ENCODE measurements at regions not wholly inside any gene's neighbourhood (a gene's known extent, or its start where the extent isn't known, plus 50 kb on each side); places are given as distances from the start of the nearest gene placed in this dataset.

DNA sequence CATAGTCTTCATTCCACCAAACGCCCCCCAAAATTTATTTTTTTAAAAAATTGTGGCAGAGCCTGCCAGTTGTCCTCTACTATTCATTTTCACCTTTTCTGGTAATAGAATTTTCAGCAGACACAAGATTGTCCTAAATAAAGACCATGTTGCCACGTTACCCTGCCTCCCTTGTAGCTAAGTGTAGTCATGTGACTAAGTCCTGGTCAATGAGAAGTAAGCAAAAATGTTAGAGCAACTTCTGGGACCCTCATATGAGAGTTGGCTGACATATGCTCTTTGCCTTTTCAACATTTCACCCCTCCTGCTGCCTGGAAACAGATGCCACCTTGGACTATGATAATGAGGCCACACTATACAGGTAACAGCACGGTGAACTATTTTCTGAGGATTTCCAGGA is 203.1 kb downstream of the PIK3R1 start:
- peak overlapping the region; percentile 89 for H3K27ac ChIP-seq
- no peak for TF ChIP-seq ZFX (IDR thresholded peaks at IDR 0.05)
- TF ChIP-seq, protein P1, sequence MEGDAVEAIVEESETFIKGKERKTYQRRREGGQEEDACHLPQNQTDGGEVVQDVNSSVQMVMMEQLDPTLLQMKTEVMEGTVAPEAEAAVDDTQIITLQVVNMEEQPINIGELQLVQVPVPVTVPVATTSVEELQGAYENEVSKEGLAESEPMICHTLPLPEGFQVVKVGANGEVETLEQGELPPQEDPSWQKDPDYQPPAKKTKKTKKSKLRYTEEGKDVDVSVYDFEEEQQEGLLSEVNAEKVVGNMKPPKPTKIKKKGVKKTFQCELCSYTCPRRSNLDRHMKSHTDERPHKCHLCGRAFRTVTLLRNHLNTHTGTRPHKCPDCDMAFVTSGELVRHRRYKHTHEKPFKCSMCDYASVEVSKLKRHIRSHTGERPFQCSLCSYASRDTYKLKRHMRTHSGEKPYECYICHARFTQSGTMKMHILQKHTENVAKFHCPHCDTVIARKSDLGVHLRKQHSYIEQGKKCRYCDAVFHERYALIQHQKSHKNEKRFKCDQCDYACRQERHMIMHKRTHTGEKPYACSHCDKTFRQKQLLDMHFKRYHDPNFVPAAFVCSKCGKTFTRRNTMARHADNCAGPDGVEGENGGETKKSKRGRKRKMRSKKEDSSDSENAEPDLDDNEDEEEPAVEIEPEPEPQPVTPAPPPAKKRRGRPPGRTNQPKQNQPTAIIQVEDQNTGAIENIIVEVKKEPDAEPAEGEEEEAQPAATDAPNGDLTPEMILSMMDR (conservative IDR thresholded peaks at IDR 0.05), result no peak

DNA sequence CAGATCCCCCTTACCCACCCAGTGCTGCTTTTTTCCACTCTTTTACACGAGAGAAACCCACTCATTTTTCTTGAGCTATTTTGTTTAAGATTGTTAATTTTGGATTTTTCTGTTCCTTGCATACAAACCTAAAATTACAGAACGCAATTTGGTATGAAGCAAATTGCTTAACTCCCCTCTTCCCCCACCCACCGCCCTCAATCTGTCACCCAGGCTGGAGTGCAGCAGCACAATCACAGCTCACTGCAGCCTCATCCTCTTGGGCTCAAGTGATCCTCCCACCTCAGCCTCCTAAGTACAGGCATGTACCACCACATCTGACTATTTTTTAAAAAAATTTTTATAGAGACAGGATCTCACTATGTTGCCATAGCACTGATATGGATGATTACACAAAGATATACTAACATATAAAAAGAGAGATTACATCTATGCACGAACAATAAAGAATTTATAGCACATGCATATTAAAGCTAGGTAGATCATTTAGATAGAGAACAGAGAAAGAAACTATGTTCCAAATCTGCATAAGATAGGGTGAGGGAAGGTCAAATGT is 203.6 kb downstream of the PIK3R1 start:
- H3K27ac ChIP-seq, result peak overlapping the region; percentile 89

DNA sequence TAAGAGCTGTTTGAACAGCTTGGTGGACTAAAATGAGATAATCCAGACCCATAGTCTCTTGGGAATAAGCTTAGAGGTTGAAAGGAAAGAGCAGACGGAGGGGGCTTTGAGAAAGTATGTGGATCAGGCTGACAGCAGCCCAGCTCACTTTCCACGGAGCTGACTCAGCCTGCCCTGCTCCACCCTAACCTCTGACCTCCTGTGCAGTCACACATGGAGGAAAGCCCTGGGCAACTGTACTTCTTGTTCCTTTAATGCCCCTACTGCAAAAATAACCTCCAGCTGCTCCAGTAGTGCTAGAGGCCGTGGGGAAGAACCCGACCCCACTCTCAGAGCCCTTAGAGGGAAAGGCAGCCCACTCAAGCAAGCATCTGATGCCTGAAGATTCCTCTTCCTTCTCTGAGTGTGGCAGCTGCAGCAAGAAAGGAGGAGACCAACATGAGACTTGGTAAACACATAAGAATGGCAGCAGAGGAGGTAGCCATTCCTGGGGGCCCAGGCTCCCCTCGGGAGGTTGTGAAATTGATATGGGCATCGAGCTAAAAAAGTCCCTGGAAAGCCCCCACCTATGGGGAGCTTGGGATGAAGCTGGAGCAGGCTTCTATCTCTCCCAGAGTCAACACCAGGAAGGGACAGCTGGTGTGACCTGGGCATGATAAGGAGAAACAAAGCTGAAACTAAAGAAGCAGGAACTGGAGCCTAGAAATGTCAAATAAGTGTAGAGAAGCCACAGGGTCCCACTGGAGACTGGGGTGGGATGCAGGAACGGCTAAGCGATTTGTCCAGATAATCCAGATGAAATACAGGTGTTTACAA is 204.3 kb downstream of the PIK3R1 start:
- peak overlapping the region; percentile 89 for H3K27ac ChIP-seq

More for the DNA sequence above, 203.6 kb downstream of the PIK3R1 start:
- TF ChIP-seq, protein P1 (conservative IDR thresholded peaks at IDR 0.05), result no peak

DNA sequence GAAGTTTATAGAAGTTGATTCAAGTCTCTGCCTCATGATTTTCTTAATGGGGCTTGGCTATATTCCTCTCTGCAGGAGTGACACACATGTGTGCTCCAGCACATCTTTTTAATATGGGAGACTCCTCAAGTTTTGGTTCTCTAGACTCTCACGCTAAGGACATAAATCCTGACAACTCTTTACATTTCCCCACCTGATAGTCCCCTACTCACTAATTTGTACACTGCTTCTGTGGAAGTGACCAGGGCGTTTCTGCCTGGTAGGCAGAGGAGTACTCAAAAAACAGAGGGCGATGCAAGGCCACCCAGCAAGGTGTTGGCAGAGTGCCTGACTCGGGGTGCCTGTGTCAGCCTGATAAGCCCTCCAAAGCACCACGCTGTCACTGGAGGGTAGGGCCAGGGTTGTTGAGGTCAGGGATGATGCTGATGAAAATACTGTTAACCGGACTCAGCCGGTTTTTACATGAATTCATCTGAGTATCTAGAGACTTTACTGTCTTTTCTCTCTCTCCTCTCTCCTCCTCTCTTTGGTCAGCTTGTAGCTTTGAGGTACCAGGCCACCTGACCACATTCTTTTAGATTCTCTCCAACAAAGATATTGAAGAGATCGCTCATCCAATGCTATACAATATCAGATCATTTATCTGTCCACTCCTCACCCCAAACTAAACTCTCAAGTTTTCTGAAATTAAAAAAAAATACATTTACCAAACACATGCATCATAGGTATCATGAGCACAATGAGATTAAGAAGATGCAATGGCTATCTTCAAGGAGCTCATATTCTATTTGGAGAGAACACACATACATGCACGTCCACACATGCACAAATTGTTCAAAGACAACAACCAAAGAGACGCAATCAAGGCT is 205.2 kb downstream of the PIK3R1 start:
- TF ChIP-seq ZFX (IDR thresholded peaks at IDR 0.05), result no peak
- TF ChIP-seq, protein P1 (conservative IDR thresholded peaks at IDR 0.05), result no peak
- peak overlapping the region; percentile 89 for H3K27ac ChIP-seq

More for the DNA sequence above, 204.3 kb downstream of the PIK3R1 start:
- TF ChIP-seq, protein P1 (conservative IDR thresholded peaks at IDR 0.05), result no peak
- TF ChIP-seq ZFX (IDR thresholded peaks at IDR 0.05), result no peak

DNA sequence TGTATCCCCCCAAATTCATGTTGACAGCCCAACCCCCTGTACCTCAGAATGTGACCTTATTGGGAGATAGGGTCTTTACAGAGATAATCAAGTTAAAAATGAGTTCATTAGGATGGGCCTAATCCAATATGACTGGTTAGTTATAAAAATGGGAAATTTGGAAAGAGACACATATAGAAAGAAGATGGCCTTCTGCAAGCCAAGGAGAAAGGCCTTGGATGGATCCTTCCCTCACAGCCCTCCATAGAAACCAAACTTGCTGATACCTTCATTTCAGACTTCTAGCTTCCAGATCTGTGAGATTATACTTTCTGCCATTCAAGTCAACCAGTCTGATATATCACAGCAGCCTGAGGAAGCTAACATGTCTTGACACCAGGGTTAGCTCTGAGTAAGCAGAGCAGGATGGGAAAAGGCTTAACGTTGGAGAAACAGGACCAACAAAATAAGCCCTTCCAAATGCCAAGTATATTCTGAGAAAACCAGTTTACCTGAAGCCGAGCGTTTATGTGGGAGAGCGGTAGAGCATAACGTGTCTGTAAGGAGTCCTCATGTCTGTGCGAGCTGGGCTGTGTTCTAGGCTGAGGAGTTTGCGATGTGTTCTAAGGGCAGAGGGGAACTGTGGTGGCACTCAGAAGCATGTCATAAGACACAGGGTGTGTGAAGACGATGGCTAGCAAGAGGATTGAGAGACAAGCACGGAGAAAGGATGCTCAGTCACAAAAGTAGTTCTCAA is 206.1 kb downstream of the PIK3R1 start:
- no peak for TF ChIP-seq ZFX (IDR thresholded peaks at IDR 0.05)
- TF ChIP-seq, protein P1 (conservative IDR thresholded peaks at IDR 0.05), result no peak
- H3K27ac ChIP-seq, result peak overlapping the region; percentile 21; the same call in 1 of the 2 replicates

DNA sequence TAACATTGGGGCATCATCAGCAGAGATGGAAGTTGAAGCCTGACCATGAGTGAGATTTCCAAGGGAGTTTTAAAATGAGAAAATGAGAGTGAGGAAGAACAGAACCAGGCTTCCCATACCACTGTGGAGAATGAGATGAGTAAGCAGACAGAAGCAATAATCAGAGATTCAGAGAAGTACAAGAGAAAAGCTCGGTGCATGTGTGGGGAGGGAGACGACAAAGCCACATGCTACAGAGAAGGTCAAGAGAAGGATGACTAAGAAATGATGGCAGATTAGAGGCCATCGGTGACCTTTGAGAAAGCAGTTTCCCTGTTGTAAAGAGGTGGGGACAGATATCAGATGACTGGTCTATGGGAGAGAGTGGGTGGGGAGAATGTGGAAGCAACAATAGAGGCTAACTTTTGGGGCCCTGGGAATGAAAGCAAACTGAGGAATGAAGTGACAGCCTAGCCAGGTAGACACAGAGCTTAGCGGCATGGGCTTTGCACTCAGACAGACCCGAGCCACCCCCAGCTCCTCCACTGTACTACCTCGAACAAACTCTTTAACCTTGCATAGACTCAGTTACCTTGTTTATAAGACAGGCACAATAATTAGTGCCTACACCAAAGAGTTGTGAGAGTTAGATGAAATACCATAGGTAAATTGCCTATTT is 207.7 kb downstream of the PIK3R1 start:
- TF ChIP-seq ZFX (IDR thresholded peaks at IDR 0.05), result no peak
- TF ChIP-seq, protein P1 (conservative IDR thresholded peaks at IDR 0.05), result no peak
- no peak overlapping the region for H3K27ac ChIP-seq
